A673 (cell line): ENCODE measurements at regions not wholly inside any gene's neighbourhood (a gene's known extent, or its start where the extent isn't known, plus 50 kb on each side); places are given as distances from the start of the nearest gene placed in this dataset.

Source experiments
- CTCF ChIP-seq: fragments of 300-800, 200-600 bp; sonication (generic); conservative IDR thresholded peaks from 2 replicates; pipeline ENCODE4 v1.5.1; 2017; ENCODE audit warnings: low read depth, mild to moderate bottlenecking, antibody characterized with exemption, low read length, moderate library complexity, mixed read lengths
- EZH2 ChIP-seq: fragments of 200-600 bp; sonication (generic); IDR thresholded peaks from 2 replicates; pipeline ENCODE4 v1.6.1; 2017; ENCODE audit warnings: borderline replicate concordance, low read depth, mild to moderate bottlenecking, mixed read lengths, antibody characterized with exemption, low read length; ENCODE audit not compliant: poor library complexity, severe bottlenecking

- TF ChIP-seq EZH2 (no peak), CTCF (no peak)
These were observed 493.6 kb upstream of the KLF4 start for GRCh38 chr9:107983181-107983603.
